GM21825 (cell line): ENCODE measurements at regions not wholly inside any gene's neighbourhood (a gene's known extent, or its start where the extent isn't known, plus 50 kb on each side); places are given as distances from the start of the nearest gene placed in this dataset.
"Not testable (repeated sequence)": the region's sequence is repeated elsewhere in the genome, so short reads cannot be mapped to it uniquely, and the experiment has no call there.

Source experiments
- ATAC-seq: cut with Tn5 transposase; IDR thresholded peaks from one replicate; pipeline ENCODE4 v1.9.1; 2021; ENCODE audit warnings: mild to moderate bottlenecking, moderate library complexity; ENCODE audit not compliant: unreplicated experiment

DNA sequence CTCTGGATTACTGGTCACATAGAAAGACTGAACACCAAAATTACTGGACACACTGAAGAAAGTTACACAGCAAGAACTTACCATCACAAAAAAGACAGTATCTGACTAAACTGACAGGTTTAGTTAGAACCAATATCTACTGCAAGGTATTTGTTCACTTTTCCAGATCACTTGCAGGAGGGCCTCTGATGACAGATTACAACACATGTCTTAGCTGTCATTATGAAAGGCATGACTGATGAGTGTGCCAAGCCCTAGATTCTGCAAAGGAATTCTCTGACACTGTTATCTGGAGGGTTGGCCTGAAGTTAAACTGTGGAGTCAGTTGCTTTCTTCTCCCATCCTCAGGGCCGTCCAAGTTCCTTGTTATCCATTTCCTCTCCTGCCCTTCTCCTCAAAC lies 242.7 kb downstream of the KIF20B start:
- no peak for ATAC-seq

DNA sequence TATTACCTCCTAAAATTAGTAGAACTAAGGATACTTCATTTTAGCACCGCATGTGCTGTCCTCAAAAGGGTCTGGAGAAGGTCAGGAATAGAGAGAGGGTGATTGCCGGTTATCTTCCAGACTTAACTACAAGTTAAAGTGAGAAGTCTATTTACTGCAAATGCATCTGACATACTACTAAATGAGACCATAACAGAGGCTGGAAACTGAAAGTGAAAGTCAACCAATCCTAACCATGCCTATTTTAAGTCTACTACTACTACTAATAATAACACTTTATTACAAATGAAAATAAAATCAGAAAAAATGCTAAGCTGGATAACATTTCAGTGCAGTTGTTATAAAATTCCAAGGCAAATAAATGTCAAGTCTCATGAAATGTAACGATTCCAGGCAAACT lies 244.7 kb downstream of the KIF20B start:
- no peak for ATAC-seq

DNA sequence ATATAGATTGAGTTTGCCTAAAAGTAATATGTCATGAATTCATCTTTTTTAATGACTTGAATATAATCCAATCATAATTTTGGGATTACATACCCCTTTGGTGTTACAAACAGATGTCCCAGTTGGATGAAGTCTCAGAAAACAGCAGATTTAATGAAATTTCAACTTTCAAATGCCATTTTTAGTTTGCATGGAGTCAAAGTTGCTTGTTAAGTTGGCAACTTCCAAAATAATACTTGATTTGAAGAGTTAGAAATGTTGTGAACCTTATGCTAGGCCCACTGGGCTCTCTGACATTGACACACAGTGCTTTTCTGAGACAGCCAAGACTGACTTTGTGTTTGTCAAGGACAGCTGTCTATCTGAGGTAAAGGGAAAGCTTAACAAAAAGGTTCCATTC lies 248.1 kb downstream of the KIF20B start:
- ATAC-seq, result no peak

DNA sequence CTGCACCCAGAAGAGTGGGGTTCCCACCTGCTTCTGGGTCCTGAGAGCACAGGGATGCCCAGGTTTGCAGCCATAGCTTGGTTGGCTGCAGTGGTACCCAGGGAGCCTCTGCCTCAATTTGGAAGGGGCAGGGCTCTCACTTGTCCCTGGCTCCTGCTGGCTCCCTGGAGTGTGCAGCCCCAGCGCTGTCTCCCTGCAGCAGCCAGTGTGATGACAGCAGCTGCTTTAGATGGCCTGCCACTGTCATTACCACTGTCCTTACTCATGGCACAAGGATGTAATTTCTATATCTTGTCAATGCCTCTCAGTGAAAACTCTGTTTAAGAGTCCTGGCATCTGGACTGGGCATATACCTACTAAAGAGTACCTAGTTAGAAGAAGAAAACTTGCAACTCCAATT lies 250.9 kb downstream of the KIF20B start:
- ATAC-seq, result no peak

DNA sequence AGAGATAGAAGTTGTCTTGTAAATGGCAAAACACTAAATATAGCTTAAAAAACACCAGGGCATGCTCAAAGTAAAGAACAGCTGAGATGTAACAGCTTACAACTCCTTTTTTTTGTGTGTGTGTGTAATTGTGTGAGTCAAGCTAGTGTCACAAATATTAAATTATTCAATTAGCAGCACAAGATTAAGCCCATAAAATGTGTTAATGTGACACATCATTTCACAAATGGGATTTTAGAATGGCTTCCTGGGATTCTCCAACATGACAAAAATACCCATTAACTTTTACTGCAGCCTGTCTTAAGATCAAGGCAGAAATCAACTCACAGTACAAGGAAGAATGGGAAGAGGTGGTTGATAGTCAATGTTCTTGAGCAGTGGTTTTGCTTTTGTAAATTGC lies 251.4 kb downstream of the KIF20B start:
- ATAC-seq, result no peak

DNA sequence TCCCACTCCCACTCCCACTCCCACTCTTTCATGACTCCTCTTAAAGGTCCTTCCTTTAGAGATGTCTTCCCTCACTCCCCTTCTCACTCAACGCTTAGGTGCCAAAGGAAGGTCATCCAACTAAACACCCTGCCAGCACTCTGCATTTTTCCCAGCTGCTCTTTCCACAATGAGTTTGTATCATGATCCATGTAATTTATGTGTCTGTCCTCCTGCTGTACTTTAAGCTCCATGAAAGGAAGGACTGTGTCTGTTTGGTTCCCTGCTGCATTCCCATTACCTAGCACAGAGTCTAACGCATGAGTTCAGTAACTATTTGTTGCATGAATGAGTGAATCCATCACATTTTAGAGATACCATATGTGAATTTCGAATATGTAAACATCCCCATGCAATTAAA lies 252.7 kb downstream of the KIF20B start:
- ATAC-seq, result no peak

DNA sequence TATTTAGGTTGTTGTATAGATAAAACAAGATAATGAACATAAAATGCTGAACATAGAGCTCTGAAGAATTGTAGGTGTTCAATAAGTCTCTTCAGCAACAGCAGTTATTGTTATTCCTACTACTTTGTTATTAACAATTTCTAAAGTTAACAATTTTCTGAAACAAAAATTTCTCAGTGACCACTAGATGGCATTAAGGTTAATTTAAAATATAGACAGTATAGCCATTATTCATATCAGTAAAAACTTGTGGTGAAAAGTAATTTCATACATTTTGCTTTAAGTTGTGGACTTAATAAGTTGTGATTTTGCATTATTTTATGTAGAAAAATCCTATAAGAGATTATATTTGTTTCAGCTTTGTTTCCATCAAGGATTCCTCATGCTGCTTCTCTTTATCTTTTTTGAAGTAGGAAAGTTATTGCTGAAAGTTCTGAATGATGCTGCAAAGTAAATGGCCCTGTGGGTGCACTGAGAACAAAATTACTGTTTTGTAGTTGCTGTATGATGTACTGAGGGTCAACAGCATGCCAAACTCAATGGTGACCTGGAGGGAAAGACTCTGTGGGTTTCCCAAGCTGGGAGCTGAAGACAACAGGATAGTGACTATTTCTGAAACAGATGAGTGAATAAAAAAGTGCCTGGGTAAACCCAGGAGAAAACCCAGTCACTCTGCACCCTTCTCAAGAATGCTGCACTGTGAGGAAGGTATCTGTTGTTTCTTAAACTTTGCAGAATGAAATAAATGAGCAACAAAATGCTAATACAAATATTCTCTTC lies 253.6 kb downstream of the KIF20B start:
- no peak for ATAC-seq

DNA sequence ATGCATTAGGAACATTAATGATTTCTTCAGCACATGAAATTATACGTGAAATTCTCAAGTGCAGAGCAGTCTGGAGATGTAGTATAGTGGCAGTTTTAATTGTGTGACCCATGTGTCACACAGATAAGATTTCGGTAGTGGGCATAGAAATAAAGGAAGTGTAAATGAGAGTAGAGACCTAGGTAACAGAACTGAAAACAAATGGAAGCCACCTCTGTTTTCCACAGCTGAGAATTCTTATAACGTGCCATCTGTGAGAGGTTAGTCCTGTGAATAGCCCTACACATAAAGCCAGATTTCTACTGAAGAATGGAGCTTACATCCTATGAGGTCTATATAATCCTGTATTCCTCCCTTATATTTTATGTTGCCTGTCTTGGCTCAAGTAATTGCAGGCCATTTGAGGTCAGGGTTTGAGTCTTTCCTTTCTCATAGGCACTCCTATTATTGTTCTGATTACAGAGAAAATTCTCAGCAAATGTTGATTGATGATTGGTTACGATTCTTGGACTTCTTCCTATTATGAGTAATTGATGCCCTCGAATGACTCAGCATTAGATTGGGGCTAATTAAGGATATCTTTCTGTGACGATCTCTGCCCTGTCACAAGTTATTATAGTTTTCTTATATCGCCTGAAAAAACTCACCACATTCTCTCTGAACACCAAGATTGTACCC lies 258.2 kb downstream of the KIF20B start:
- ATAC-seq, result no peak

DNA sequence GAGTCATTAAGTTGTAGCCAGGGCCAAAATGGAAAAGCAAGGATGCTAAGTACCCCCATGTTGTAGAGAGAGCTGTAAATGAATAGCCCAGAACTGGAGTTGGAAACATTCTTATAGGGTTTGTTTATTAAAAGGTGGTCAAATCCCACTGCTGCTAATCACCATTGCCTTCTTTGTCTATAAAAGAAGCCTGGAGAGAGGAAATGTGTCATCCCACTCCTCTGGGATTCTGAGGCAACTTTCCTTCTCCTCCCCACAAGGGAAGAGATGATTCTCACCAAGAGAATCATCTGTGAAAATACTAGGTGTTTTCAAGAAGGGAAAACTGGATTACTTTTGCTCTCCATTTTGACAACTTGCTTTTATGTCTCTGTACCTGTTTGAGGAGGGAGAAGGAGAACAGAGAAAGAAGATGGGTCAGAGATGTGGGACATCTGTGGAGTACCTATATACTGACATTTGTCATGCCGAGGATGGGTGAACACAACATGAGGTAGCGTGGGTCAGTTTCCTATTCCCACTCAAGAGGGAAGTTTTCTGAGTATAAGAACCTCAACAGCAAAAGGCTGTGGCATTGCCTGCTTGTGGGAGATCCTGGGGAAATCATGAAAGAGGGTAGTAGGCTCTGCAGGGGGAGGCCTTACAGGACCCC lies 262.2 kb downstream of the KIF20B start:
- no peak for ATAC-seq

DNA sequence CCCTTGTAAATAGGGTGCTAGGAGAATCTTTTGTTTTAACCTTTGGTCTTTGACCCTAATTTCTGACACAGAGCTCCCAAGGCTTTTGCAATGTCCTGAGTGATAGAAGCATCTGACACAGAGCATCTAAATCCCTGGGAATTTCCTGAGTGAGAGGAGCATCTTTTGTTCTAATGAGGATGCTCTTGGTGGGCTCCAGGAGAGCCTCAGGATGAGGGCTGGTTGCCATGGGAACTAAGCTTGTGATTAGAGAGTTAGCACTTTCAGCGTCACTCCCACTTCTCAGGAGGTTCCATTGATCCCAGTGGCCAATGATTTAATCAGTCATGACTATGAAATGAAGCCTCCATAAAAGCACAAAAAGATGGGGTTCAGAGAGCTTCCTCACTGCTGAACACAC lies 264.8 kb downstream of the KIF20B start:
- no peak for ATAC-seq

DNA sequence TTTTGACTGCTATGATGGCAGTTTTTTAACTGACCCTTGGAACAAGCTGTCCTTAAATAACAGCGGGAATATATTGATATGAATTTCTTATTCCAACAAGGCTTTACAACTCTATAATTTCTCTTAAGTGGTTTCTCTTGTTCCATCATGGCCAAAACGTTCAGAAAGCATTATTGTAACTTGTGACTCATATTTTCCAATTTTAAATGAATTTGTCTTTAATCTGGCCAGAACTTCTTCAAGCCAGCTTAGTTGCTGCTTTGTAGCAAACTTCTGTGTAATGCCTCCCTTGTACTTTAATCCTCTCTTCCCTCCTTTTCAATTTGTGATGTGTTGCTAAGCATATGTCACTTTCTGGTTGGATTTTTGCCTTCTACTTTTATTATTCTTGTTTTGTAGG lies 271.9 kb downstream of the KIF20B start:
- no peak for ATAC-seq

DNA sequence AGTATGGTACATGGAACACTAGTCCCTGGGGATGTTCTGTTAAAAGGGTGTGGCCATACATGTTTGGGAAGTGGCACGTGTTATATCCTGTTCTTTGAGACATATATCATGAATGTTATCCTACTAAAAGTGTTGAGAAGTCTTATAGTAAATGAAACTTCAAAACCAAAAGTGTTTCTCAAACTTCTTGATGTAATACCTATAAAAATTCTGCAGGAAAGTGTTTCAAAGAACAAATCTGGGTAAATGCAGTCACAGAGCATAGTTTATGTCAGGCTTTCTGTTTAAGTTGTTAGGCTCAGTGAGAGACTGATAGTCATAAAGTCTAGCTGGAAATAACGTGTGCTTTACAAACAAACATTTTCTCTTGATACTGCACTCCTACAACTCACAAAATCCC lies 273.7 kb downstream of the KIF20B start:
- ATAC-seq, result no peak

DNA sequence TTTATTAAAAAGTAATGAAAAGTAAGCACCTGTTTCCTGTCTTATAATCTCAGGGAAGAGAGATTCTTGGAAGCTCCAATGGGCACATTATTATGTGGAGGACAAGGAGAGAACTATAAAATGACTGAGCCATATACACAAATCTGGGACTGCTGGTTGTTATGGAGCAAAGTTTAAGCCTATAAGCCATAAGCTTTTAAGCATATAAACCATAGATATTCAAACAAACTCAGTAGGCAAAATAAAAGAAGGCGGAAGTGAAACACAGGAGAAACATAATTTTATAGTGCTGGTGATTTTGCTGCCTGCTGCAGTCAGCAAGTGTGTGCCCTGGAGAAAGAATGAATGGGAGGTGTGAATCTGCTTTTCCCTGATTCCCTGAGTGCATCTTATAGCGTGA lies 274.4 kb downstream of the KIF20B start:
- no peak for ATAC-seq

DNA sequence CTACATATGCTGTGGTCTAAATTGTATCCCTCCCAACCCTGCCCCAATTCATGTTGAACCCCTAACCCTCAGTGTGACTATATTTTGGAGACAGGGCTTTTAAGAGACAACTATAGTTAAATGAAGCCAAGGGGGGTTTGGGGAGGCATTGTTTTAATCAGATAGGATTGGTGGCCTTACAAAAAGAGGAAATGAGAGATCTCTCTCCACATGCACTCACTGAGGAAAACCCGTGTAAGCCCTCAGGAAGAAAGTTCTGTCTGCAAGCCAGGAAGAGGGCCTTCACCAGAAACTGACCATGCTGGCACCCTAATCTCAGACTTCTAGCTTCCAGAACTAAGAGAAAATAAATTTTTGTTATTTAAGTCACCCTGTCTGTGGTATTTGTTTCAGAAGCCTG lies 276.7 kb downstream of the KIF20B start:
- no peak for ATAC-seq

DNA sequence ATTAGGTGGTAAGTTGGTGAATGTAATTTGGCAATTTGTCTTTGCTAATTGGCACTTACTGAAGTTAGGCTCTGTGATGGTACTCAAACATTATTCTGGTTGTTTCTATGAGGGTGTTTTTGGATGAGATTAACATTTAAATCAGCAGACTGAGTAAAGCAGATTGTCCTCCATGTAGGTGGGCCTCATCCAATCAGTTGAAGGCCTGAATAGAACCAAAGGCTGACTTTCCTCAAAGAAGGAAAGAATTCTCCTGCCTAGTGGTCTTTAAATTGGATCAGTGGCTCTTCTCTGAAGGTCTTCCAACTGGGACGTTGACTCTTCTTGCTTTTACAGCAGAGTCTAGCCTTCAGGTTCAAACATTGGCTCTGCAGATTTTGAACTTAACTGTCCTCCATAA lies 278.3 kb downstream of the KIF20B start:
- ATAC-seq, result no peak

DNA sequence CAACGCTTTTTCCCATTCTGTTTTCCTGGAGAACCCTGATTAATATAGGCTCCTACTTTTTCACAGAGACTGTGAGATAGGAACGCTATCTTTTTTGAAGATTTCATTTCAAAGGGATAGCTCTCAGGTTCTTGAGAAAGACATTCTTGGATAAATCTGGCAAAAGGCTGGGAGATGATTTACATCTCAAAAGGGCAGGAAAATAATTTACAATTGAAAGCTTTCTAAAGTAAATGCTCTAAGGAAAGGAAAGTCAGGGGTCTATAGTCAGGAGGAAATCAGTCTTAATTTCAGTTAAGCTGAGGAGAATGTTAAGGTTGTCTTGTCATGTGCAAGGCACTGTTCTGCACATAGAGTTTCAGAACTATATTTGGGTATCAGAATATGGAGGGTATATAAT lies 278.8 kb downstream of the KIF20B start:
- no peak for ATAC-seq

DNA sequence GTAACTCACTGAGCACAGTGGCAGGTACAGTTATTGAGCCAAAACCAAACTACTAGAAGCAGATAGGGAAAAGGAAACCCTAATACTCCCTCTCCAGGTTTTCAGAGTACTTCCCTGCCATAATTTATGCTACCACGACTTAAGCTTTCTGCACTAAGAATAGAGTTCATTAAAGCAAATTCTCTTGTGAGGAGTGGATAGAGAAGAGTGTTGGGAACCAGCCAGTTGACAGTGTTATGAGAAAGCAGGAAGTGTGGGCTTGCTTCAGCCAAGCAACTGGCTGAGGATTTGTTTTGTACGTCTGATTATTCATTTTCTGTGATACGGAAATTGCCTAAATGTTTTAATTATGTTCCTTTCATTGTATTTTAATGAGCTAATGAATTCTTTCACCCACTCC lies 280.5 kb downstream of the KIF20B start:
- no peak for ATAC-seq

DNA sequence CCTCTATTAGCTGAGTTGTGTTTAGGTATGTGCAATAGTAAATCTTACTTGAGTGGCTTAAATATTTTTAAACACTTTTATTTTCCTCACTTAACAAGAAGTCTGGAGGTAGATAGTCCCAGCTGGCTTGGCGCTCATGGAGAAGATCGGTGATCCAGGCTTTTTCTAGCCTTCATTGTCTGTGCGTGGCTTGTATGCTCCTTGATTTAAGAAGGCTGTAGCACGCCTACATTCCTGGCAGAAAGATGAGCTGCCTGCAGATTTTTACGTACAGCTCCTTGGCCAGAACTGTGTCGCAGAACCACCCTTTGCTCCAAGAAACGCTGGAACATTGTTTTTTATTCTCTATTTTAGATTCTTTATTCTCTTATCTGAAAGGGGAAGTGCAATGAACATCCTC lies 284.1 kb downstream of the KIF20B start:
- ATAC-seq, result no peak

DNA sequence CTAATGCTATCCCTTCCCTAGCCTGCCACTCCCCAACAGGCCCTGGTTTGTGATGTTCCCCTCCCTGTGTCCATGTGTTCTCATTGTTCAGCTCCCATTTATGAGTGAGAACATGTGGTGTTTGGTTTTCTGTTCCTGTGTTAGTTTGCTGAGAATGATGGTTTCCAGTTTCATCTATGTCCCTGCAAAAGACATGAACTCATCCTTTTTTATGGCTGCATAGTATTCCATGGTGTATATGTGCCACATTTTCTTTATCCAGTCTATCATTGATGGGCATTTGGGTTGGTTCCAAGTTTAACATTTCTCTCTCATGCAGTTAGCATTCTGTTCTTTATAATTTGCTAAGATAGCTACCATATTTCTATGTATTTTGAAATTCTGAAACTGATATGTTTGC lies 287.0 kb downstream of the KIF20B start:
- not testable (repeated sequence) for ATAC-seq

DNA sequence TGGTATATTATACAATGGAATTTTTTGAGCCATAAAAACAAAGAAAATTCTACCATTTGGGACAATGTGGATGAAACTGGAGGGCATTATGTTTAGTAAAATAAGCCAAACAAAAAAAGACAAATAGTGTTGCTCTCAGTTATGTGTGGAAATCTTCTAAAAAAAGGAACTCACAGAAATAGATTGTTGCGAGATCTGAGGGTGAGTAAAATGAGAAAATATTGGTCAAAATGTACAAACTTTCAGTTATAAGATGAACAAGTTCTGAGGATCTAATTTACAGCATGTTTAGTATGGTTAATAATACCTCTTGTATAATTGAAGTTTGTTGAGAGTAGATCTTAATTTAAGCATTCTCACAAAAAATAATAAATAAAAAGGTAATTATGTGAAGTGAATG lies 291.2 kb downstream of the KIF20B start:
- no peak for ATAC-seq

DNA sequence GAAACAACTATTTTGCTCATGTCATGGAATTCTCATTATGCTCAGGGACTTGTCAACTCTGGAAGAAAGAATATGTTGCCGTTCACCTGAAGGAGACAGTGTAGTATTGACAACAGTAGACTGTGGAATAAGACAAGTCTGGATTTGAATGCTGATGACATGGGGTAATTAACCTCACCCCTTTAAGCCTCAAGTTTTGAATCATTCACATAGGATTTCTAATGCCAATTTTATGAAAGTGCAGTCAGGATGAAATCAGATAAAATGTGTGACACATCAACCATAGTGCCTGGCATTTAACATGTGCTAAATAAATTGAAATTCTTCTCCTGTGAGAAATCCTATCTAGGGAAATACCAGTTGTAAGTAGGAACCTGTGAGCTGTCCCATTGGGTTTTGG lies 305.8 kb downstream of the KIF20B start:
- no peak for ATAC-seq

DNA sequence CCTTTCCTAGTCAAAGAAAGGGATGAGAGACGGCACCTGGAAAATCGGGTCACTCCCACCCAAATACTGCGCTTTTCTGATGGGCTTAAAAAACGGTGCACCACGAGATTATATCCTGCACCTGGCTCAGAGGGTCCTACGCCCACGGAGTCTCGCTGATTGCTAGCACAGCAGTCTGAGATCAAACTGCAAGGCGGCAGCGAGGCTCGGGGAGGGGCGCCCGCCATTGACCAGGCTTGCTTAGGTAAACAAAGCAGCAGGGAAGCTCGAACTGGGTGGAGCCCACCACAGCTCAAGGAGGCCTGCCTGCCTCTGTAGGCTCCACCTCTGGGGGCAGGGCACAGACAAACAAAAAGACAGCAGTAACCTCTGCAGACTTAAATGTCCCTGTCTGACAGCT lies 309.9 kb downstream of the KIF20B start:
- ATAC-seq, result not testable (repeated sequence)
